Calu3 (cell line): ENCODE measurements at regions not wholly inside any gene's neighbourhood (a gene's known extent, or its start where the extent isn't known, plus 50 kb on each side); places are given as distances from the start of the nearest gene placed in this dataset.

ENCODE experiments used
- BruUV-seq: library from RNA; stranded (reverse); fragments of 400-500 nt; replicated peaks from 2 replicates; lab custom pipeline; 2021; lab: Mats Ljungman, UMichigan
- CTCF ChIA-PET: fragments of 300-600 bp; sonication (Branson Sonifier 250); formaldehyde crosslinking; loops from one replicate; lab custom pipeline; 2022; ENCODE audit warnings: antibody characterized with exemption; lab: Charles Lee
- DNase-seq: peaks from one replicate; pipeline ENCODE4 v3.0.0; 2022
- H3K27ac Mint-ChIP-seq: one replicate; pipeline ENCODE4 v1.8.0; 2022; ENCODE audit warnings: mixed read lengths; ENCODE audit not compliant: unreplicated experiment
- H3K27me3 Mint-ChIP-seq: one replicate; pipeline ENCODE4 v1.8.0; 2022; ENCODE audit warnings: mixed read lengths; ENCODE audit not compliant: unreplicated experiment
- H3K36me3 Mint-ChIP-seq: one replicate; pipeline ENCODE4 v1.8.0; 2022; ENCODE audit warnings: mild to moderate bottlenecking, moderate library complexity, mixed read lengths; ENCODE audit not compliant: insufficient read depth, unreplicated experiment
- H3K4me1 Mint-ChIP-seq: one replicate; pipeline ENCODE4 v1.8.0; 2022; ENCODE audit warnings: mild to moderate bottlenecking, low read depth, mixed read lengths; ENCODE audit not compliant: unreplicated experiment
- H3K4me3 Mint-ChIP-seq: one replicate; pipeline ENCODE4 v1.8.0; 2022; ENCODE audit warnings: mild to moderate bottlenecking, low read depth, moderate library complexity, mixed read lengths; ENCODE audit not compliant: unreplicated experiment
- H3K9me3 Mint-ChIP-seq: one replicate; pipeline ENCODE4 v1.8.0; 2022; ENCODE audit warnings: low read depth, mixed read lengths; ENCODE audit not compliant: unreplicated experiment
- intact Hi-C: fragments of 100-400 bp; cut with micrococcal nuclease; formaldehyde crosslinking; loops from one replicate; pipeline ENCODE4 v1.10.0; 2022; ENCODE audit not compliant: unreplicated experiment
- TF ChIP-seq, protein P1 (sequence below): fragments of 200-600 bp; IDR thresholded peaks from one replicate; pipeline ENCODE4 v1.8.0; 2022; ENCODE audit warnings: antibody characterized with exemption; ENCODE audit not compliant: unreplicated experiment

DNA sequence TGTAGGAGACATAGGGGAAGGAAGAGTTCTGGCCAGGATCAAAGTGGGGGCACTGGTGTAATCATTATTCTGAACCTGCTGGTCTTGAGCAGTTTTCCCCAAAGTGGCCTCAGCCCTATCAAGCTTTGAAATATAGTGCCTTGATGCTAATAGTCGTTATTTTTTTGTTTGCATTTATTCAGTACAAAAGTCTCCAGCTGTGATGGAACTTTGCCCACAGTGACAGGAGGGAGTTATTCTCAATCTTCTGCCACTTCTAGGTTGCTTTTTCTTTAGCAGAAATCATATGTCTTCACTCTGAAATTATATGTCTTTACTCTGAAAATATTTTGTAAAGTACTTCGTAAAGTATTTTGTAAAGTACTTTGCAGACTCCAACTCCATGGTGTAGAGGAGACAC, 93.1 kb downstream of the FAT3 start:
- H3K27ac Mint-ChIP-seq = no peak overlapping the region
- no peaks in the 10 kb centered on the region for H3K27me3 Mint-ChIP-seq
- H3K36me3 Mint-ChIP-seq = no peaks in the 10 kb centered on the region
- no TSS peak for BruUV-seq
- no peak for DNase-seq
- CTCF ChIA-PET = interaction anchor here (0.6 kb wide), 1 partner anchor 242 kb away, joined by 3 read pairs; no protein-coding TSS in a partner anchor
- no peaks in the 10 kb centered on the region for H3K9me3 Mint-ChIP-seq
- no peaks in the 10 kb centered on the region for H3K4me1 Mint-ChIP-seq
- TF ChIP-seq, protein P1, sequence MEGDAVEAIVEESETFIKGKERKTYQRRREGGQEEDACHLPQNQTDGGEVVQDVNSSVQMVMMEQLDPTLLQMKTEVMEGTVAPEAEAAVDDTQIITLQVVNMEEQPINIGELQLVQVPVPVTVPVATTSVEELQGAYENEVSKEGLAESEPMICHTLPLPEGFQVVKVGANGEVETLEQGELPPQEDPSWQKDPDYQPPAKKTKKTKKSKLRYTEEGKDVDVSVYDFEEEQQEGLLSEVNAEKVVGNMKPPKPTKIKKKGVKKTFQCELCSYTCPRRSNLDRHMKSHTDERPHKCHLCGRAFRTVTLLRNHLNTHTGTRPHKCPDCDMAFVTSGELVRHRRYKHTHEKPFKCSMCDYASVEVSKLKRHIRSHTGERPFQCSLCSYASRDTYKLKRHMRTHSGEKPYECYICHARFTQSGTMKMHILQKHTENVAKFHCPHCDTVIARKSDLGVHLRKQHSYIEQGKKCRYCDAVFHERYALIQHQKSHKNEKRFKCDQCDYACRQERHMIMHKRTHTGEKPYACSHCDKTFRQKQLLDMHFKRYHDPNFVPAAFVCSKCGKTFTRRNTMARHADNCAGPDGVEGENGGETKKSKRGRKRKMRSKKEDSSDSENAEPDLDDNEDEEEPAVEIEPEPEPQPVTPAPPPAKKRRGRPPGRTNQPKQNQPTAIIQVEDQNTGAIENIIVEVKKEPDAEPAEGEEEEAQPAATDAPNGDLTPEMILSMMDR = no peak
- no peak overlapping the region for H3K4me3 Mint-ChIP-seq
- intact Hi-C loops = no loop called here

GRCh38 chr11:92322225-92322624, 97.6 kb downstream of the FAT3 start:
- no peak for DNase-seq
- no peaks in the 10 kb centered on the region for H3K4me1 Mint-ChIP-seq
- CTCF ChIA-PET = no interaction called here
- no TSS peak for BruUV-seq
- intact Hi-C loops = no loop called here
- H3K36me3 Mint-ChIP-seq = no peaks in the 10 kb centered on the region
- TF ChIP-seq, protein P1 = no peak
- H3K27ac Mint-ChIP-seq = no peak overlapping the region
- H3K4me3 Mint-ChIP-seq = no peak overlapping the region
- H3K9me3 Mint-ChIP-seq = no peaks in the 10 kb centered on the region
- H3K27me3 Mint-ChIP-seq = no peaks in the 10 kb centered on the region

DNA sequence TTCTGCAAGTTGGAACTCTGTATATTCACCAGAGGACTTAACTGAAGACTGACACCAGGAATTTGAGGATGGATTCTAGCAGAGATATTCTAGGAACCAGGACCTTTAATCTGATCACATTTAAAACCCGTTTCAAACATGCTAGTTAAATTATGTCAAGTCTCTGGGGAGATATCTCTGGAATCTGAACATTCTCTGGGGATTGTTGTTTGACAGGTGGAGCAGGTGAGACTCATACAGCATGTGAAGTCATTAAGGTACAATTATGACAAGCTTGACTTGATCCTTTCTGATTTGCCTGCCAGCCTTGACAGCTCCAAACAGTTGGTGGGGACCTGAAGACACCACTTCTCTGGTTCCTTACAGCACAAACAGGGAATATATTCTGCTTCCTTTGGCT, 100.3 kb downstream of the FAT3 start:
- Mint-ChIP-seq H3K27me3 (no peaks in the 10 kb centered on the region), H3K9me3 (no peaks in the 10 kb centered on the region), H3K36me3 (no peaks in the 10 kb centered on the region), H3K4me1 (no peaks in the 10 kb centered on the region), H3K4me3 (no peak overlapping the region), H3K27ac (no peak overlapping the region)
- DNase-seq = no peak
- intact Hi-C loops = no loop called here
- TF ChIP-seq, protein P1 = no peak
- CTCF ChIA-PET = no interaction called here
- BruUV-seq = no TSS peak

DNA sequence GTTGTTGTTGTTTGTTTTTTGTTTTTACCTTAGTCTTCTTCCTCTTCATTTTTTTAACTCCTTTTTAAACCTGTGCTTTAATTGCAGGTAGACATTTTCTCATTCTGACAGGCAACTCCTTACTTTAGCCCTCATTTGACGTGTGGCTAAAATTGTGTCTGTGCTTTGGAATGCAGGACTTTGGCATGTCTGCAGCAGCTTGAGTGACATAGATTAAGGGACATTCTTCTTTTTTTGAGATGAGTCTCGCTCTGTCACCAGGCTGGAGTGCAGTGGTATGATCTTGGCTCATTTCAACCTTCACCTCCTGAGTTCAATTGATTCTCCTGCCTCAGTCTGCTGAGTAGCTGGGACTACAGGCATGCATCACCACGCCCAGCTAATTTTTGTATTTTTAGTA, 100.8 kb downstream of the FAT3 start:
- Mint-ChIP-seq H3K36me3 (no peaks in the 10 kb centered on the region), H3K4me1 (no peaks in the 10 kb centered on the region), H3K4me3 (no peak overlapping the region), H3K9me3 (no peaks in the 10 kb centered on the region), H3K27me3 (no peaks in the 10 kb centered on the region), H3K27ac (no peak overlapping the region)
- no TSS peak for BruUV-seq
- CTCF ChIA-PET = no interaction called here
- TF ChIP-seq, protein P1 = no peak
- no peak for DNase-seq
- intact Hi-C loops = no loop called here

GRCh38 chr11:92329137-92329536, 104.5 kb downstream of the FAT3 start:
- Mint-ChIP-seq H3K9me3 (no peaks in the 10 kb centered on the region), H3K4me1 (no peaks in the 10 kb centered on the region), H3K36me3 (no peaks in the 10 kb centered on the region), H3K4me3 (no peak overlapping the region), H3K27me3 (no peaks in the 10 kb centered on the region), H3K27ac (no peak overlapping the region)
- no peak for DNase-seq
- CTCF ChIA-PET = no interaction called here
- TF ChIP-seq, protein P1 = no peak
- no TSS peak for BruUV-seq
- intact Hi-C loops = no loop called here
